Keratinocyte (primary cell): ENCODE measurements at regions not wholly inside any gene's neighbourhood (a gene's known extent, or its start where the extent isn't known, plus 50 kb on each side); places are given as distances from the start of the nearest gene placed in this dataset.

Experiments
- DNase-seq: peaks from one replicate; pipeline ENCODE4 v3.0.0-alpha.2; 2011; ENCODE audit warnings: low read depth, missing footprints, low spot score
- FAIRE-seq: peaks from 2 replicates; lab custom pipeline; 2011; peaks lifted over from hg19 to GRCh38; lab: Jason Lieb, UNC
- H2AFZ ChIP-seq: 2 replicates; pipeline ENCODE4 v1.6.0; 2012; ENCODE audit warnings: low read length, control low read depth, inconsistent platforms; ENCODE audit not compliant: control insufficient read depth
- H3K27ac ChIP-seq: 2 replicates; pipeline ENCODE4 v1.5.1; 2011; ENCODE audit warnings: low read length; ENCODE audit not compliant: control insufficient read depth, insufficient read depth
- H3K27me3 ChIP-seq: 3 replicates; pipeline ENCODE4 v1.6.0; 2011; ENCODE audit warnings: low read length; ENCODE audit not compliant: control insufficient read depth, insufficient read depth; ENCODE audit errors: extremely low read depth
- H3K36me3 ChIP-seq, 2 experiments: 2 replicates in 1 of 2; 3 replicates in 1 of 2; pipeline ENCODE4 v1.5.1; 2011; ENCODE audit warnings: low read length in 2 of 2, mild to moderate bottlenecking in 1 of 2; ENCODE audit not compliant: control insufficient read depth in 2 of 2, insufficient read depth in 2 of 2; ENCODE audit errors: extremely low read depth in 1 of 2
- H3K4me1 ChIP-seq: 3 replicates; pipeline ENCODE4 v1.5.1; 2011; ENCODE audit warnings: low read length; ENCODE audit not compliant: control insufficient read depth, insufficient read depth; ENCODE audit errors: extremely low read depth
- H3K4me2 ChIP-seq: 3 replicates; pipeline ENCODE4 v1.6.0; 2011; ENCODE audit warnings: low read depth, low read length; ENCODE audit not compliant: control insufficient read depth, insufficient read depth; ENCODE audit errors: extremely low read depth
- H3K4me3 ChIP-seq, 3 experiments: fragments of 200-600 bp in 1 of 3; sonication (generic) in 1 of 3; 2 replicates in 2 of 3; 3 replicates in 1 of 3; pipeline ENCODE4 v1.5.1; 2011 to 2016; ENCODE audit warnings: low read length in 3 of 3, mild to moderate bottlenecking in 3 of 3, control low read depth in 2 of 3, inconsistent platforms in 1 of 3, low read depth in 1 of 3, mixed read lengths in 1 of 3, mixed run types in 1 of 3, moderate library complexity in 1 of 3; ENCODE audit not compliant: control insufficient read depth in 2 of 3, insufficient read depth in 2 of 3; ENCODE audit errors: extremely low read depth in 1 of 3
- H3K79me2 ChIP-seq: 2 replicates; pipeline ENCODE4 v1.6.0; 2012; ENCODE audit warnings: low read length; ENCODE audit not compliant: control insufficient read depth, insufficient read depth
- H3K9ac ChIP-seq: 3 replicates; pipeline ENCODE4 v1.6.0; 2011; ENCODE audit warnings: low read length; ENCODE audit not compliant: control insufficient read depth, insufficient read depth; ENCODE audit errors: extremely low read depth
- H3K9me1 ChIP-seq: 3 replicates; pipeline ENCODE4 v1.6.0; 2011; ENCODE audit warnings: low read length; ENCODE audit not compliant: control insufficient read depth, insufficient read depth; ENCODE audit errors: extremely low read depth
- H3K9me3 ChIP-seq: 2 replicates; pipeline ENCODE4 v1.5.1; 2012; ENCODE audit warnings: low read depth, low read length; ENCODE audit not compliant: control insufficient read depth
- H4K20me1 ChIP-seq: 3 replicates; pipeline ENCODE4 v1.6.0; 2011; ENCODE audit warnings: low read length; ENCODE audit not compliant: control insufficient read depth, insufficient read depth; ENCODE audit errors: extremely low read depth
- CTCF ChIP-seq, 3 experiments: IDR thresholded peaks in 1 of 3; conservative IDR thresholded peaks in 1 of 3; optimal IDR thresholded peaks in 1 of 3; 2 replicates in 2 of 3; 3 replicates in 1 of 3; pipeline versions ENCODE3 to v1.5.1; 2011; ENCODE audit warnings: low read length in 3 of 3, mild to moderate bottlenecking in 3 of 3, moderate library complexity in 2 of 3, control low read depth in 1 of 3, inconsistent platforms in 1 of 3; ENCODE audit not compliant: insufficient read depth in 2 of 3; ENCODE audit errors: extremely low read depth in 1 of 3
- EZH2 ChIP-seq: IDR thresholded peaks from one replicate; pipeline ENCODE4 v1.6.1; 2012; ENCODE audit warnings: inconsistent platforms, mild to moderate bottlenecking, low read length, moderate library complexity
- dilution Hi-C: fragments of 300-500 bp; cut with MboI; formaldehyde crosslinking; loops from one replicate; pipeline ENCODE4 v1.7.0; 2020; ENCODE audit warnings: low sequenced_read_pairs; ENCODE audit not compliant: extremely low pct_ligation_motif_present

GRCh38 chr6:4274382-4275082 is 139.2 kb upstream of the ECI2 start:
- H3K4me1 ChIP-seq = no peaks in the 10 kb centered on the region
- no peak overlapping the region for H3K27ac ChIP-seq
- no peaks in the 10 kb centered on the region for H4K20me1 ChIP-seq
- no peak for DNase-seq
- H3K9me1 ChIP-seq = no peaks in the 10 kb centered on the region
- H2AFZ ChIP-seq = no peak overlapping the region
- dilution Hi-C loops = no loop called here
- no peaks in the 10 kb centered on the region for H3K79me2 ChIP-seq
- H3K9ac ChIP-seq = no peak overlapping the region
- TF ChIP-seq CTCF (optimal IDR thresholded peaks at IDR 0.05 in 1 of 3, IDR thresholded peaks at IDR 0.05 in 1 of 3, conservative IDR thresholded peaks at IDR 0.05 in 1 of 3; ENCODE audit: extremely low read depth in 1 of 3, insufficient read depth in 2 of 3, low read length in 3 of 3) = no peak
- TF ChIP-seq EZH2 = no peak
- H3K36me3 ChIP-seq = no peaks in the 10 kb centered on the region
- no peak for FAIRE-seq
- no peak overlapping the region for H3K4me2 ChIP-seq
- no peak overlapping the region for H3K4me3 ChIP-seq
- H3K9me3 ChIP-seq = no peaks in the 10 kb centered on the region
- no peaks in the 10 kb centered on the region for H3K27me3 ChIP-seq

- Histone ChIP-seq H3K27ac (no peak overlapping the region), H3K4me2 (no peak overlapping the region), H3K4me1 (no peaks in the 10 kb centered on the region), H4K20me1 (no peaks in the 10 kb centered on the region), H3K9ac (no peak overlapping the region), H2AFZ (no peak overlapping the region), H3K9me1 (no peaks in the 10 kb centered on the region), H3K27me3 (no peaks in the 10 kb centered on the region), H3K4me3 (no peak overlapping the region), H3K9me3 (no peaks in the 10 kb centered on the region), H3K36me3 (no peaks in the 10 kb centered on the region), H3K79me2 (no peaks in the 10 kb centered on the region)
- dilution Hi-C loops = no loop called here
- TF ChIP-seq EZH2 (no peak), CTCF (optimal IDR thresholded peaks at IDR 0.05 in 1 of 3, IDR thresholded peaks at IDR 0.05 in 1 of 3, conservative IDR thresholded peaks at IDR 0.05 in 1 of 3; ENCODE audit: extremely low read depth in 1 of 3, insufficient read depth in 2 of 3, low read length in 3 of 3) (no peak)
- no peak for FAIRE-seq
- no peak for DNase-seq
Measured at GRCh38 chr6:4272996-4273395, 137.6 kb upstream of the ECI2 start.
